T-helper 2 cell (primary cell): ENCODE measurements at regions not wholly inside any gene's neighbourhood (a gene's known extent, or its start where the extent isn't known, plus 50 kb on each side); places are given as distances from the start of the nearest gene placed in this dataset.
"Not testable (repeated sequence)": the region's sequence is repeated elsewhere in the genome, so short reads cannot be mapped to it uniquely, and the experiment has no call there.

ENCODE experiments used
- DNase-seq, 5 experiments: peaks; one replicate each; pipeline versions ENCODE4 v3.0.0 to v3.0.0-alpha.2; 2012 to 2022

- DNase-seq = peak in 1 of 5 experiments; percentile 51
These were observed 140.1 kb upstream of the FMN2 start for GRCh38 chr1:239951511-239952140.

GRCh38 chr1:239952348-239953308 lies 139.1 kb upstream of the FMN2 start:
- DNase-seq = no peak

- DNase-seq = no peak
These were observed 136.8 kb upstream of the FMN2 start for GRCh38 chr1:239954836-239955235.

GRCh38 chr1:239955431-239955830 lies 136.3 kb upstream of the FMN2 start:
- no peak for DNase-seq

GRCh38 chr1:239956263-239956662 lies 135.4 kb upstream of the FMN2 start:
- no peak for DNase-seq

GRCh38 chr1:239958063-239958462 lies 133.6 kb upstream of the FMN2 start:
- DNase-seq = no peak

GRCh38 chr1:239960366-239960765 lies 131.3 kb upstream of the FMN2 start:
- DNase-seq = no peak

GRCh38 chr1:239963856-239964255 lies 127.8 kb upstream of the FMN2 start:
- DNase-seq = no peak

GRCh38 chr1:239976130-239976968 lies 115.3 kb upstream of the FMN2 start:
- peak in 3 of 5 experiments; percentile 12 to 43 (median 17) for DNase-seq

- DNase-seq = no peak
These were observed 114.3 kb upstream of the FMN2 start for GRCh38 chr1:239977416-239977815.

GRCh38 chr1:239979456-239979855 lies 112.2 kb upstream of the FMN2 start:
- DNase-seq = no peak

- no peak for DNase-seq
These were observed 108.9 kb upstream of the FMN2 start for GRCh38 chr1:239982762-239983161.

- DNase-seq = no peak
These were observed 106.6 kb upstream of the FMN2 start for GRCh38 chr1:239985044-239985443.

- peak in 1 of 5 experiments; percentile 30 for DNase-seq
These were observed 104.5 kb upstream of the FMN2 start for GRCh38 chr1:239987103-239987745.

GRCh38 chr1:239989990-239990389 lies 101.7 kb upstream of the FMN2 start:
- no peak for DNase-seq

GRCh38 chr1:239992566-239992965 lies 99.1 kb upstream of the FMN2 start:
- not testable (repeated sequence) for DNase-seq

- DNase-seq = no peak
These were observed 98.3 kb upstream of the FMN2 start for GRCh38 chr1:239993366-239993765.

GRCh38 chr1:239995281-239995680 lies 96.4 kb upstream of the FMN2 start:
- no peak for DNase-seq

GRCh38 chr1:239997160-239997514 lies 94.5 kb upstream of the FMN2 start:
- no peak for DNase-seq

GRCh38 chr1:239997515-239998311 lies 94.0 kb upstream of the FMN2 start:
- DNase-seq = no peak

GRCh38 chr1:239998312-239998649 lies 93.4 kb upstream of the FMN2 start:
- no peak for DNase-seq

- DNase-seq = no peak
These were observed 92.5 kb upstream of the FMN2 start for GRCh38 chr1:239999170-239999569.
